G401 (cell line): ENCODE measurements at regions not wholly inside any gene's neighbourhood (a gene's known extent, or its start where the extent isn't known, plus 50 kb on each side); places are given as distances from the start of the nearest gene placed in this dataset.
A peak's percentile ranks its signal among the peaks of the same experiment; 100 is the strongest.

Experiments used
- DNase-seq: peaks from one replicate; pipeline ENCODE4 v3.0.0-alpha.2; 2015; ENCODE audit warnings: low spot score
- in situ Hi-C: cut with HindIII; loops from 2 replicates; pipeline ENCODE4 v1.10.0; 2016; ENCODE audit warnings: low sequenced_read_pairs, mixed read lengths

DNA sequence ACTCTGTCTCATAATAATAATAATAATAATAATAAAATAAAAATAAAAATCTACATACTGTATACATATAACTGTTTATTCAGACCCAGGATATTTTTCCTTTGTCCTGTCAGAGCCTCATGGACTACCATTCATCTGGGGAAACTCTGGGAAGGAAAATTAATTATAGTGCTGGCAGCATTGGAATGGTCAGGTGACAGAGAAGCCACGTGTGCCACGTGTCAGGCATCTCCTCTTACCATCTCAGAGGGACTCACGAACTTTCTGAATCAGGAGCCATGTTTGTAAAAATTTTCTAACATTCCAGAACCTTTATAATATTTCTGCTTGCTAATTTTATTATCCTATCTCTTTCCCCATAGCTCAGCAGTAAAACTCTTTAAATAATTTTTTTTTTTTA is 97.8 kb upstream of the HNRNPU start:
- in situ Hi-C loops = no loop called here
- no peak for DNase-seq

DNA sequence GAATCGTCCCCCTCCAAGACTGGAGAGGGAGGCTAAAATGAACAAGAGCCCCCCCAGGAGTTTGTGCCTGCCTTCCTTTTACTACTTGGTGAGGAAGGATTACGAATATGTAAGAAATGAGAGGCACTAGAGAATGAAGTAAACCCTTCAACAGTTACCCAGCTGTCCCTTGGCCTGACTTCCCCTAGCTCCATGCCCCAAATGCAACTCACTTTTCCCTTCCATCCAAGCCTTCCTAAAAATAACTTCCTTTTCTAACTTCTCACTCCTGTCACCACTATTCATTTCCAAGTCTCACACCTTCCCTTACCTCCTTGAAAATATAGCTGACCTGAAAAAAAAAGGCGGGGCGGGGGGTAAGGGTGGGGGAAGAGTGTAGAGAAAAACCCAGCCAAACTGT is 96.6 kb upstream of the HNRNPU start:
- in situ Hi-C loops = no loop called here

DNA sequence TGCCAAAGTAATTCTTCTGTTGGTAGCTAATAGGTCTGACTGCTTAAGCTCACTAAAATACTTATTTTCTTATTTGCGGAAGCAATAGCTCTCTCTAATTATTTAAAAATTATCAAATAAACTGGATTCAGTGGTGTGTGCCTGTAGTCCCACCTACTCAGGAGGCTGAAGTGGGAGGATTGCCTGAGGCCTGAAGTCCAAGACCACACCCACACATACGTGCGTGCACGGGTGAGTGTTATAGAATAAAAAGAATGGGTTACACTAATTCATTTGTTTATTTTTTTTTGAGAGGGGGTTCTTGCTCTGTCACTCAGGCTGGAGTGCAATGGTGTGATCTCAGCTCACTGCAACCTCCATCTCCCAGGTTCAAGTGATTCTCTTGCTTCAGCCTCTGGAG is 94.2 kb upstream of the HNRNPU start:
- no peak for DNase-seq
- in situ Hi-C loops = no loop called here

More for the DNA sequence above, 96.6 kb upstream of the HNRNPU start:
- no peak for DNase-seq

DNA sequence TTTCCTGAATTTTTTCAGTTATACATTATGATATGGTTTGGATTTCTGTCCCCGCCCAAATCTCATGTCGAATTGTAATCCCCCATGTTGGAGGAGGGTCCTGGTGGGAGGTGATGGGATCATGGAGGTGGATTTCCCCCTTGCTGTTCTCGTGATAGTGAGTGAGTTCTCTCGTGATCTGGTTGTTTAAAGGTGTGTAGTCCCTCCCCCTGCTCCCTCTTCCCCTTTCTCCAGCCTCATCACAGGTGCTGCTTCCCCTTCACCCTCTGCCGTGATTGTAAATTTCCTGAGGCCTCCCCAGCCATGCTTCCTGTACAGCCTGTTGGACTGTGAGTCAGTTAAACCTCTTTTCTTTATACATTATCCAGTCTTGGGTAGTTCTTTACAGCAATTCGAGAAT is 93.2 kb upstream of the HNRNPU start:
- in situ Hi-C loops = no loop called here
- no peak for DNase-seq

DNA sequence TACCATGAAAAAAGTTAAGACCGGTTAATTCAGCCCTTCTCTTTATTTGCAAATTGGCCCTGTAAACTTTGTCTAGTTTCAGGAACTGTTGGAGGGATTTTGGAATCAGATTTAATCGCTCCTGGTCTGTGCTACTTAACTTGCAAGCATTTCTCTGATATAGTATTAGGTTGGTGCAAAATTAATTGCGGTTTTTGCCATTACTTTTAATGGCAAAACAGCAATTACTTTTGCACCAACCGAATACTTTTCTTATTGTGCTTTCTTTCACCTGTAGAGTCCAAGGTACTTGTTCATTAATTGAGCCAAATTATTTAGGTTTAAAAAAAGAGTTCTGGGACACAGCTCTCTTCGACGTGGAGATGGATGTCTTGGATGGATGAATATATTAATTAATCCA is 92.8 kb upstream of the HNRNPU start:
- in situ Hi-C loops = no loop called here
- DNase-seq = no peak

DNA sequence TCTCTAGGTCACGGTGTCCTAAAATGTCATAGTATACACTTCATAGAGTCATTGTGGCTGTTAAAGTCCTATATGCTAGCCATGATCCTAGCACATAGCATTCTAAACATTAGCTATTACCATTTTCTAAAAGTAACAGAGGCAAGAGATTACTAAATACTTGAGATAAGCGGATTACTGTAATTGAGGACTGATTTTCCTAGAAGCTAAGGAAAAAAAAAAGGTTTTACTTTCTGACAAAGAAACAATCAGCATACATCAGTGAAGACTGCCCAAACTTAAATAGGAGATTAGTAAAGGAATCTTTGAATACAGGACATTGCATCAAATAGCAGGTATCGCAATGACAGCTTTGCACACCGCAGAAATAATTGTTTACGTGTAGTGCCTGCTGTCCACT is 91.3 kb upstream of the HNRNPU start:
- no peak for DNase-seq
- in situ Hi-C loops = no loop called here

DNA sequence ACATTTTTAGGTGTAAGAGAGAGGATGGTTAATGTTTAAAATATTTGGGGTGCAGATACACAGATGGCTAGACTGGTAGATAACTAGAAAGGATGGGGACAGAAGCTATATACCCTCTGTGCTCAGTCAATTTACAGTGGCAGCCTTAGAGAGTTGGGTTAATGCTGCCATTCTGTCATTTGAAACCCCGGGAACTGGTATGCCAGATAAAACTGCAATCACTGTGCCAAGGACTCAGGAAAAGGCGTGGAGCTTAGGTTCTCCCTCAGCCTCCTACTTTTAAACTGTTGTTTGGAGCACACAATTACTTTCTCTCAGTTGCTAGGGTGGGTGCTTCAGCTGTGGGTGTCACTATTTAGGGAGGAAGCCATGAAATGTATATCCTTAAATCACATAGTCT is 90.0 kb upstream of the HNRNPU start:
- no peak for DNase-seq
- in situ Hi-C loops = no loop called here

DNA sequence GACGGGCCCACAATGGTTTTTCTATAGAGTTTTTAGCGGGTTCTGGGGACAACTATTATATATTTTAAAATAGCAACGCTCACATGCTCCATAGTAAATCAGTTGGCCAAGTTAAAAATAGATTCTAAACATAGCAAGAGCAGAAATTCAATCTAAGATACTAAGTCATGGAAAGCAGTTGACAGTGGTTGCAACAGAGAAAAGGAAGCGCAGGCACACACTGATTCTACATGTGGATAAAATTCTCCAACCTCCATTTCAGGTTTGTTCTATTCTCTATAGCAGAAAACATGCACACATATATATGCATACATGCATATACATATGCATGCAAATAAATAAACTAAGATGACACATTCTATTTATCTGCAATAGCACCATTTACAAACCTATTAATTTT is 89.6 kb upstream of the HNRNPU start:
- no peak for DNase-seq
- in situ Hi-C loops = no loop called here

DNA sequence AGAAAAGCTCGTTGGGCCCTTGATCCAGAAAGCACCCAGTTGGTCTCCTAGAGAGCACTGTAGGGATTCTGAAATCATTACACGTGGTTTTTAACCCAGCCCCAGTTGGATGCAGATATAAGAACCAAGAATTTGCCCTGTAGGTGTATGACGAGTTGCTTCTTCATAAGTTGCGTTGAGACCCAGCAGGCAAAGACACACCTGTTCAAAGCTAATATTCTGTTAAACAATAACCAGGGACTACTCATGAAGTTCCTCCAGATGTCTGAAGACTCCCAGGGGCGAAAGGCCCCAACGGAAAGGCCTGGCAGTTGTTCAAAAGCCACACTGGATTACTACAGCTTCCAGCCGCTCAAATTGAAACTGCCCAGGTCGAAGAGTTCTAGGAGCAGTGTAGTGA is 88.6 kb upstream of the HNRNPU start:
- in situ Hi-C loops = no loop called here
- no peak for DNase-seq

DNA sequence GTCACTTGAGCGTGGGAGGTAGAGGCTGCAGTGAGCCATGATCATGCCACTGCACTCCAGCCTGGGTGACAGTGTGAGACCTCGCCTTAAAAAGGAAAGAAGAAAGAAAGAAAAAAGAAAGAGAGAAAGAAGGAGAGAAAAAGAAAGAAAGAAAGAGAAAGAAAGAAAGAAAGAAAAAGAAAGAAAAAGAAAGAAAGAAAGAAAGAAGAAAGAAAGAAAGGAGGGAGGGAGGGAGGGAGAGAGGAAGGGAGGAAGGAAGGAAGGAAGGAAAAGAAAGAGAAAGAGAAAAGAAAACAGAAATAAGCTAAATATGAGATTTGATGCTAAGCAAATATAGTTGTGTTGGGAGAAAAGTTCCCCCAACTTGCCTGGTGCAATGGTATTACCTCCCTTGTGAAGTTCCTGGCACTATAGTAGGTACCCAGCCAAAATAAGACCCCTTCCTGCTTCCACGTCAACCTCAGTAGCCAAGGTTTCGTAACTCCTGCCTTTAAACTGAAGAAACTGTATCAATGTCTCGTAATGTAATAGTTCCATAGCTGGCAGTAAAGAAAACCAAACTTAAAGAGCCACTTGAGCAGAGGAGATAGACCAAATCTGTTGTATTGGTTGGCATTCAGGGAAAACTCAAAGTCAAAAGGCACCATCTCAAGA is 88.1 kb upstream of the HNRNPU start:
- DNase-seq = no peak
- in situ Hi-C loops = no loop called here

DNA sequence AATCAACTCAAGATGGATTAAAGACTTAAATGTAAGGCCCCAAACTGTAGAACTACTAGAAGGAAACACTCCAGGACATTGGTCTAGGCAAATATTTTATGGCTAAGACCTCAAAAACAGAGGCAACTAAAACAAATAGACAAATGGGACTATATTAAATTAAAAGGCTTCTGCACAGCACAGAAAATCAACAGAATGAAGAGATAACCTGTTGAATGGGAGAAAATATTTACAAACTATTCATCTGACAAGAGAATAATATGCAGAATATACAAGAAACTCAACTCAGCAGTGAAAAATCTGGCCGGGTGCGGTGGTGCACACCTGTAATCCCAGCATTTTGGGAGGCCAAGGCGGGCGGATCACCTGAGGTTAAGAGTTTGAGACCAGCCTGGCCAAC is 84.1 kb upstream of the HNRNPU start:
- in situ Hi-C loops = no loop called here
- DNase-seq = no peak

DNA sequence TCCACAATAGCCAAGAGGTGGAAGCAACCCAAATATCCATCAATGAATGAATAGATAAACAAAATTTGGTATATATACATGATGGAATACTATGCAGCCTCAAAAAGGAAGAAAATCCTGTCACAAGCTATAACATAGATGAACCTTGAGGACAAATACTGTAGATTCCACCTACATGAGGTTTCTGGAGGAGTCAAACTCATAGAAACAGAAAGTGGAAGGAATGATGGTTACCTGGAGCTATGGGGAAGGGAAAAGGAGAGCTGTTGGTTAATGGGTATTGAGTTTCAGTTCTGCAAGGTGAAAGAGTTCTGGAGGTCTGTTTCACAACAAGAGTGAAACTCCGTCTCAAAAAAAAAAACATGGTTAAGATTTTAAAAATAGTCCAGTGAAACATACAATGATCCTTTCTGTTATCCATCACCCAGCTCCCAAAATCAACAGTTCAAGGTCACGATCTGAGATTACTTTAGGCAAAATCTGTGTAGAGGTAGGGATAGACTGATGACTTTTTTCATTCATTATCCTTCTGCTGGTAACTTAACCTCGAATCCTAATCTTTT is 80.8 kb upstream of the HNRNPU start:
- no peak for DNase-seq
- in situ Hi-C loops = no loop called here

DNA sequence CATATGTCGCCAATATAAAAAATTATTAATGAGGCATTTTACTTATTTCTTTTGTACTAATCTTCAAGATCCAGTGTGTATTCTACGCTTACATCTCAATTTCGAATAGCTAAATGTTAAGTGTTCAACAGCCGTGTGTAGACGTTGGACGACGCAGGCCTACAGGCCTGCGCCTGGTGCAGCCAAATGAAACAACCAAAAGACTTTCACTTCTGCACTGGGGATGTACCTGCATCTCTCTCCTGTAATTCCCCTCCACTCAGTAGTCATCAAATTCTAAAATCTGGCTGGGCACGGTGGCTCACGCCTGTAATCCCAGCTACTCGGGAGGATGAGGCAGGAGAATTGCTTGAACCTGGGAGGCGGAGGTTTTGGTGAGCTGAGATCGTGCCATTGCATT is 76.8 kb upstream of the HNRNPU start:
- no peak for DNase-seq
- in situ Hi-C loops = no loop called here

DNA sequence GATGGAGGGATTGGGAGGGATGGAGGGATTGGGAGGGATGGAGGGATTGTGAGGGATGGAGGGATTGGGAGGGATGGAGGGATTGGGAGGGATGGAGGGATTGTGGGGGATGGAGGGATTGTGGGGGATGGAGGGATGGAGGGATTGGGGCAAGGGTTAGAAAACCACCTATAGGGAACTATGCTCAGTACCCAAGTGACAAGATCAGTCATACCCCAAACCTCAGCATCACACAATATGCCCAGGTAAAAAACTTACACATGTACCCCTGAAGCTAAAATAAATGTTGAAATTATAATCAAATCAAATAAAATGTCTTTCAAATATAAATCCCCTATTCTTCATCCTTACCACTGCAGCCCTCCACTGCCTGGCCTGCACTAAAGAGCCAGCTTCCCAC is 72.8 kb upstream of the HNRNPU start:
- in situ Hi-C loops = no loop called here
- DNase-seq = no peak

DNA sequence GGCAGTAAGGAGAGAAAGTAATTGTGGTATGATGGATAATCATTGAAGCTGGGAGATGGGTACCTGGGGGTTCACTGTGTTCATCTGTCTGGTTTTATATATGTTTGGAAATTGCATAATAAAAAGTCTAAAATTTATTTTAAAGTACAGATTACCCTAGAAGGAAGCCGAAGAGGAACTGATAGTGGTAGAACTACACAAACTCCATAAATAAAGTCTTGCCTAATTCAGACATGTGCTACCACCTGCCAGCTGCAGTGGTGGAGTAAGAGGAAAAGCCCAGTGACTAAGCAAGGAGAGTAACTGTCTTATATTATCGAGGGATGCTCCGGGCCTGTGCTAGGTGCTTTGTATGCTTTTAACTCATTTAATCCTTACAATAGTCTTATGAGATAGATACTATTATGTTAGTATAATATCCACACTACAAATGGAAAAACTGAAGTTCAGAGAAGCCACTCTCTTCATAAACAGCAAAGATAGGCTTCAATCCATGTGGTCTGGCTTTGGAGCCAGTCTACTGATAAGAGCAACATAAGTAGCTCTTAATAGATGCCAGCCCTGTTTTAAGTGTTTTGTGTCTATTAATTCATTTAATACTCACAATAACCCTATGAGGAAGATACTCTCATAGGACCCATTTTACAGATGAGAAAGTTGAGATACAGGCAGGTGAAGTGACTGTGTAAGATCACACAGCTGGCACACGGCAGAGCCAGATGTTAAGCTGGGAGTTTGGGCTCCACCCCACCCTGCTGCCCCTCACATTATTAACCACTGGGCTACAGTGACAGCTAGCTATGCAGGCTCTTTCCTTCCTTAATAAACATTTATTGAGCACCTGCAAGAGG is 56.8 kb upstream of the HNRNPU start:
- in situ Hi-C loops = no loop called here
- no peak for DNase-seq

DNA sequence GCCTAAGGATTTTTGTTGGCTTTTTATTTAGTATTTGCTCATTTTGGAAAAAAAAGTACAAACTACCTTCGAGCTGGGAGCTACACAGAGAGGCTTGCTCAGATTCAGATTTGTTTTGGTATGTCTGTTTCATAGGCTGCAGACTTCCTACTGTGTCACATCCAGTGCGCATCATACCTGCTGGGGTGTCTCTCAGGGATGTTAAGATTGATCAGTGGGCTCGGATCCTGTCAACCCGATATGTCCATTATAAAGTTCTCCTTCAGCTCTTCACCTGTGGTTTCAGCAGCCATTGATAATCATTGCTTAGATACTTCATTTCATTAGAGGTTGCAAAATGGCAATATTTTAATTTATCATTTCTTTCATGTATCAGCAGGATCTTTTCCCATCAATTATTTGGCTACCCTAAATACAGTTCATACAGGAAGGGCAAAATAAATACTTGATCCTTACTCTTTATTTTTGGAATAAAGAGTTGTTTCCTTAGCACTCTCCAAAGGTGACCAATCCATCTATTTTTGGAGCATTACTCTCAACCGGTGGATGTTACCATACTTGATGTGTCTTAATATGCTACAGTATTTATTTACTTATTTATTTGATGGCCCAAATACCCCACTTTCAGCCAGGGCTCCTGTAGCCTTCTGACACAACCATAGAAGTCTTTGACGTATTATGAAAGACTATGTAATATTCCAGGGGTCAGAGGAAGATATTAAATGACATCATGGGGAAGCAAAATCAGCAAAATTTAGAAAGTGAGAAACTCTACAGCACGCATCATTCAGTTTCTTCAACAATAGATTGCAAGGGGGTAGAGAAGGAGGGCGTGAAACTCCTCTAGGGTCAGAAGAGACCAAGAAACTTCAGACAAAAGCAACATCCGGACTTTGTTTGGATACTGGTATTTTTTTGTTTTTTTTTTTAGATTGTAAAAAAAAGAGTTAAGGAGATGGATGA is 55.3 kb upstream of the HNRNPU start:
- no peak for DNase-seq
- in situ Hi-C loops = no loop called here

DNA sequence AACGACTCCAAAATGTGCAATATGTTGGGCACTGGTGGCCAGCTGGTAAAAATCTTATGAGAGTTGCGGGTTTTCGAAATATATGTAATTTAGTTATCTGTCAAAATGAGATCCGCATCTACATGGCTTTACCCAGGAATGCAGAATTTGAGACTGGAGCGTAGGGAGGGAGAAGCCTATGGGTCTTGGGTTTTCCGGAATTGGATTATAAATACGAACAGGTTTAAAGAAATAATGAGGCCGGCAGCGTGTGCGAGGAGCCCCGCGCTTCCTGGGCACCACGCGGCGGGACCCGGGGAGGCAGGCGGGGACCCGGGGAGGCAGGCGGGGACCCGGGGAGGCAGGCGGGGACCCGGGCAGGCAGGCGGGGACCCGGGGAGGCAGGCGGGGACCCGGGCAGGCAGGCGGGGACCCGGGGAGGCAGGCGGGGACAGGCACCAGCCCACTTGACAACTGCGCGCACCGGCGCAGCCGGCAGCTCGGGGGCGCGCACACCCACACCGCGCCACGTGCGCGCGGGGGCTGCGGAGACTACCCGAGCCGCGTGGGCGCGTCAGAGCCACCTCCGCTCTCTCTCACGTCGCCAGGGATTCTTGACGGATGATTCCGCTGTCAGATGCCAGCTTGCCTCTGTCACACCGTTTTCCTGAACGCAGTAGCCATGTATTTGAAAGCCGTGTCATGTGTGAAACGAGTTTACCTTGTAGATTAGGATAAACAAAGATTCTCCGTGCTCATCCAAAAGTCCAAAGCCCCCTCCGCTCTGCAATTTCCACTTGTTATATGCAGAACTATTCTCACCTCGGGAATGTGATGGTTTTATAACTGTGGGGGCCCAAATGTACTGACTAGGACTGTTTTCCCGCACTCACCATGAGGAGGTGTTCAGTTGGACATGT is 54.3 kb upstream of the HNRNPU start:
- in situ Hi-C loops = no loop called here
- peak; percentile 74 for DNase-seq

DNA sequence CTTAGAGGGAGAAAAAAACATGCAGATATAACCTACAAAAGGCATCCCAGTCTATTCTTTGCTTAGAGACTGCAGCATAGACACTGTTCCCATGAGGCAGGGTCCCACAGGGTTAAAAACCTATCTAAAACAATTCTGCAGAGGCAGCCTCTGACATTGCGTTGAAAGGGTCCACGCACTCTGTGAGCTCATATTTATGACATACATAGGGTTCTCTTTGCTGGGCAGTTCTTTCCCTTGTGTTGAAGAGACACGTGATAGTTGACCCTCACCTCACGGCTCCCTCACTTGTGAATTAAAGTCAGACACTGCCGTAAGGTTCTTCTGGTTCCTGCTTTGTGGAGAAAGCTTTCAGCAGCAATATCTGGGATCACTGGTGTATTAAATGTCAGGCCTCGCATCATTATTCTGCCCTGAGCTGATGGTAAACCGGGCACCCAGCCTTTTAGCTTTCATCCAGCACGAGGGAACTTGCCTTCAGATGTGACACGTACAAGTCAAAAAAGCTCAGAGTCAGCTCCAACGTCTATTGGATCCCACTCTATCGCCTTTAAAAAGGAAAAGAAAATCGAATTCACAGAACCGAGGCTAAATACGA is 52.8 kb upstream of the HNRNPU start:
- in situ Hi-C loops = no loop called here
- peak; percentile 62 for DNase-seq
